Effector memory CD4-positive, alpha-beta T cell (primary cell): ENCODE measurements at regions not wholly inside any gene's neighbourhood (a gene's known extent, or its start where the extent isn't known, plus 50 kb on each side); places are given as distances from the start of the nearest gene placed in this dataset.

Experiments used
- DNase-seq, 3 donors: peaks; one replicate each; pipeline ENCODE4 v3.0.0-alpha.2; 2020
- H3K27ac ChIP-seq: 2 replicates; pipeline ENCODE4 v1.7.0; 2013; ENCODE audit warnings: mild to moderate bottlenecking, low read length, moderate library complexity; ENCODE audit not compliant: insufficient read depth, poor library complexity, severe bottlenecking
- H3K27me3 ChIP-seq: replicated peaks from 2 replicates; pipeline ENCODE4 v1.7.0; 2013; ENCODE audit warnings: mild to moderate bottlenecking, low read length; ENCODE audit not compliant: insufficient read depth, control insufficient read depth, poor library complexity, severe bottlenecking
- H3K36me3 ChIP-seq: 2 replicates; pipeline ENCODE4 v1.7.0; 2013; ENCODE audit warnings: mild to moderate bottlenecking, low read length, moderate library complexity; ENCODE audit not compliant: control insufficient read depth, insufficient read depth
- H3K4me1 ChIP-seq: 2 replicates; pipeline ENCODE4 v1.7.0; 2013; ENCODE audit warnings: low read length, mild to moderate bottlenecking; ENCODE audit not compliant: control insufficient read depth, insufficient read depth, poor library complexity, severe bottlenecking
- H3K4me3 ChIP-seq: 2 replicates; pipeline ENCODE4 v1.7.0; 2013; ENCODE audit warnings: low read length, low read depth, mild to moderate bottlenecking; ENCODE audit not compliant: insufficient read depth, poor library complexity, severe bottlenecking
- H3K9me3 ChIP-seq: 2 replicates; pipeline ENCODE4 v1.7.0; 2013; ENCODE audit warnings: mild to moderate bottlenecking, low read length, moderate library complexity; ENCODE audit not compliant: control insufficient read depth

DNA sequence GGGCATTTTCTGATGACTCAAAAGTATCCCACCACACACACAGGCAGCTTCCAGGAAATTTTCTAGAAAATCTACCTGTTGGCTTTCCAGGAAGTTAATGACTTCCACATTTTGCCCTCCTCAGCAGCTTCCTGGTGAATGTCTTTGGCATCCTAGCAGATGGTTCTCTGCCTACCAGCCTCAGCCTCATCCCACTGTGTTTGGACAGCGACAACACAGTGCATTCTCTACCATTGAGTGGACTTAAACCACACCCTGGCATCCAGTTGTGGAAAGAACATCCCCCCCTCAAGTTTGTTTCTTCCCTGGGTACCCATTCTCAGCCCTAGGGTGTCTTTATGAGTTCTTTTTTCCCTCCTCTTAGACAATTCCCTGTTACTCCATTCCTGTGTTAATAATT lies 50.8 kb upstream of the GADL1 start:
- DNase-seq, result no peak
- H3K36me3 ChIP-seq, result no peaks in the 10 kb centered on the region
- no peaks in the 10 kb centered on the region for H3K4me1 ChIP-seq
- H3K27ac ChIP-seq, result no peak overlapping the region
- H3K27me3 ChIP-seq, result no peaks in the 10 kb centered on the region
- H3K9me3 ChIP-seq, result no peaks in the 10 kb centered on the region
- no peak overlapping the region for H3K4me3 ChIP-seq

DNA sequence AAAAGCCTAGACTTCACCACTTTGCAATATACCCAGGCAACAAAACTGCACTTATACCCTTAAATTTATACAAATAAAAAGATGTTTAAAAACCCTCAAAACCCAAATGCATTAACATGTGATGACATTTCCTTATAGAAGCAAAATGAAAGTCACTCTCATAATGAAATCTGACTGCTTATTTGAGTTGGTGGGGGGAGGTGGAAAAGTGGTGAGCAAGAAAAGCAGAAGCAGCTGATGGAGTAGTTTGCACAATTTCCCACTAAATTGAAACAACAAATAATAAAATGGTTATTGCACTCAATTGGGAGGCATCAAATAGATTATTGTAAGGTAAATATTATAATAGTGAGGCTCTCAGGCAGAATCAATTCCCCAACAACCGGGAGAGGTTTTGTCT lies 54.0 kb upstream of the GADL1 start:
- H3K27ac ChIP-seq, result no peak overlapping the region
- H3K4me1 ChIP-seq, result no peaks in the 10 kb centered on the region
- H3K36me3 ChIP-seq, result no peaks in the 10 kb centered on the region
- H3K4me3 ChIP-seq, result no peak overlapping the region
- H3K27me3 ChIP-seq, result no peaks in the 10 kb centered on the region
- DNase-seq, result no peak
- no peaks in the 10 kb centered on the region for H3K9me3 ChIP-seq

DNA sequence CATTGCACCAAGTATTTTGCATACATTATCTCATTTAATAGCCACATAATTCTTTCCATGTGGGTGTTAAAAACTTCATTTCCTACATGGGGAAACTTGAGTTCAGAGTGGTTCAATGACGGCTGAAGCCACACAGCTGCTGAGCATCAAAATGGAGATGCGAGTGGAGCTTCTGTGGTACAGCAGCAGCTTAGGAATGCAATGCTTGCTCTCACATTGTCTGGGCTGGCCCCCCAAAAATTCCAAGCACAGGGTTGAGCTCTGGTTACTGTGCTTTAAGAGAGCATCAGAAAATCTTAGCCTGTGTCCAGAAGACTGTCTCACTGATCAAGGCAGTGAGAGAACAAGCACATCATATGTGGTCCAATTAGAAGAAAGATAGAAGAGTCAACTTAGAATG lies 57.4 kb upstream of the GADL1 start:
- no peak overlapping the region for H3K4me3 ChIP-seq

DNA sequence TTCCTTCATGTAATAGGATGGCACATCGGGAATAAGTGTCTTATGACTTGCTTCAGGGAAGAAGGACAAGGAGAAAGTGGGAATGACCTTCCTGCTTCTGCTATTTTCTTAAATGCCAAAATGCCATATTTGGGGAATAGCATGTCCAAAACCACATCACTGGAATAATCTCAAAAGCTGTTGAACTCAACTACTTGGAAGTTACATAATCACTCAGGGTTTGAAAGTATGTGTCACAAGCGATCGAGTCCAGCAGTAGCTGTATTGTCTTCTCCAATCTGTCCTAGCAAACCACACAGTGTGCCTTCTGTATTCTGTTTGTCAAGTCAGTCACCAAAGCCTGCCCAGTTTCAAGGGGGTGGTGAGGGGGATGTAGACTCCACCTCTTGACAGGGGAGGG lies 58.3 kb upstream of the GADL1 start:
- Histone ChIP-seq H3K27ac (no peak overlapping the region), H3K9me3 (no peaks in the 10 kb centered on the region), H3K4me3 (no peak overlapping the region), H3K36me3 (no peaks in the 10 kb centered on the region), H3K4me1 (no peaks in the 10 kb centered on the region), H3K27me3 (no peaks in the 10 kb centered on the region)
- no peak for DNase-seq

More for the DNA sequence above, 57.4 kb upstream of the GADL1 start:
- no peaks in the 10 kb centered on the region for H3K9me3 ChIP-seq
- no peaks in the 10 kb centered on the region for H3K27me3 ChIP-seq
- no peaks in the 10 kb centered on the region for H3K36me3 ChIP-seq
- no peak overlapping the region for H3K27ac ChIP-seq
- no peak for DNase-seq
- no peaks in the 10 kb centered on the region for H3K4me1 ChIP-seq

DNA sequence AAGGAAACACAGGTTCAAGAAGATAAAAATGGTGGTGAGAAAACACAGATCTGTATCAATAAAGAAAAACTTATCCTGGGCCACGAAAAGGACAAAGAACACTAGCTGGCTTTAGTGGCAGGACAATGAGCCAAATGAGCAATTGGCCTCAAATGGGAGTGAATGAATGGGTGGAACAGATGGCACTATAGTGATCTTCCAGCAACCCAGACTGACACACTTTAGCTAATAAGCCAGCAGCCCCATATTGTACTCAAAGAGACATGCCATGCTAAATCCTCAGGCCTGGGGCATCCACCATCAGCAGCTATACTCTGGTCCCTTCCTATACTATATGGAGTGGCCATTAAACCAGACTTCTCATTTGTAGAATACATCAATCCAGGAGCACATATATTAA lies 60.0 kb upstream of the GADL1 start:
- no peaks in the 10 kb centered on the region for H3K27me3 ChIP-seq
- DNase-seq, result no peak
- no peak overlapping the region for H3K27ac ChIP-seq
- H3K4me3 ChIP-seq, result no peak overlapping the region
- H3K9me3 ChIP-seq, result no peaks in the 10 kb centered on the region
- no peaks in the 10 kb centered on the region for H3K36me3 ChIP-seq
- H3K4me1 ChIP-seq, result no peaks in the 10 kb centered on the region

DNA sequence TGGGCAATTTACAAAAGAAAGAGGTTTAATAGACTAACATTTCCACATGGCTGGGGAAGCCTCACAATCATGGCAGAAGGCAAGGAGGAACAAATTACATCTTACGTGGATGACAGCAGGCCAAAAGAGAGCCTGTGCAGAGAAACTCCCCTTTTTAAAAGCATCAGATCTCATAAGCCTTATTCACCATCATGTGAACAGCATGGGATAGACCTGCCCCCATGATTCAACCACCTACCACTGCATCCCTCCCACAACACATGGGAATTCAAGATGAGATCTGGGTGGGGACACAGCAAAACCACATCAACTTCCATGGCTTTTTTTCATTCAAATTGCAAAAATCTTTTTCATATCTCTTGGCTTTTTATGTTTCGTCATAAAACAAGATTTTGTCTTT lies 67.6 kb upstream of the GADL1 start:
- H3K27me3 ChIP-seq, result no peaks in the 10 kb centered on the region
- H3K4me1 ChIP-seq, result no peaks in the 10 kb centered on the region
- H3K27ac ChIP-seq, result no peak overlapping the region
- no peak overlapping the region for H3K4me3 ChIP-seq
- H3K36me3 ChIP-seq, result no peaks in the 10 kb centered on the region
- no peaks in the 10 kb centered on the region for H3K9me3 ChIP-seq
- no peak for DNase-seq

DNA sequence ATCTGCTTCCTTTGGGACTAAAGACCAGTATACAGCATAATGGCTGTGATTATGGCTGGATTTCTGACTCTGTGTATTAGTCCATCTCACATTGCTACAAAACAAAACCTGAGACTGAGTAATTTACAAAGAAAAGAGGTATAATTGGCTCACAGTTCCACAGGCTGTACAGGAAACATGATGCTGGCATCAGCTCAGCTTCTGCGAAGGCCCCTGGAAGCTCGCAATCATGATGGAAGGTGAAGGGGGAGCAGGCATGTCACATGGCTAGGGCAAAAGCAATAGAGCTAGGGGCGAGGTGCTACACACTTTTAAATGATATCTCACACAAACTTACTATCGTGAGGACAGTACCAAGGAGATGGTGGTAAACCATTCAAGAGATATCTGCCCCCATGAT lies 68.0 kb upstream of the GADL1 start:
- H3K4me3 ChIP-seq, result no peak overlapping the region
- no peaks in the 10 kb centered on the region for H3K27me3 ChIP-seq
- H3K27ac ChIP-seq, result no peak overlapping the region
- H3K4me1 ChIP-seq, result no peaks in the 10 kb centered on the region
- H3K36me3 ChIP-seq, result no peaks in the 10 kb centered on the region
- no peak for DNase-seq
- no peaks in the 10 kb centered on the region for H3K9me3 ChIP-seq

DNA sequence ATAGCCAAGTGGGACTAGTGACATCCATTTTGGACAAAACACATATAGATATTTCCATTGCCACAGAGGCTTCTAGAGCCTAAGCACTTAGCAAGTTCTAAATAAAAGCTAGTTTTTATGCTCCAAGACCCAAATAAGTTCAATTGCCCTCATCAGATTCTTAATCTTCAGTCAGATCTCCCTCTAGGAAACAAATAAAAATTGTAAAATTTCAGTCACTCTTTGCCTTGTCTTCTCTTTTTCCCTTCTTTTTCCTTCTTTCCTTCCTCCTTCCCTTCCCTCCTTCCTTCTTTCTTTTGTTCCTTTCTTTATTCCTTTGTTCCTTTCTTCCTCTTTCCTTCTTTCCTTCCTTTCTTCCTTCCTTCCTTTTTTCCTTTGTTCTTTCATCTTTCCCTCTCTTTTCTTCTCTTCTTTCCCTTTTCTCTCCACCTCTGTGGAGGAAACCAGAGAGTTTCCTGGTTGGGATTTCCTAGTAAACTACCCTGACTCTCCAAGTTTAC lies 68.8 kb upstream of the GADL1 start:
- Histone ChIP-seq H3K9me3 (no peaks in the 10 kb centered on the region), H3K36me3 (no peaks in the 10 kb centered on the region), H3K4me1 (no peaks in the 10 kb centered on the region), H3K4me3 (no peak overlapping the region), H3K27me3 (no peaks in the 10 kb centered on the region), H3K27ac (no peak overlapping the region)
- DNase-seq, result no peak

DNA sequence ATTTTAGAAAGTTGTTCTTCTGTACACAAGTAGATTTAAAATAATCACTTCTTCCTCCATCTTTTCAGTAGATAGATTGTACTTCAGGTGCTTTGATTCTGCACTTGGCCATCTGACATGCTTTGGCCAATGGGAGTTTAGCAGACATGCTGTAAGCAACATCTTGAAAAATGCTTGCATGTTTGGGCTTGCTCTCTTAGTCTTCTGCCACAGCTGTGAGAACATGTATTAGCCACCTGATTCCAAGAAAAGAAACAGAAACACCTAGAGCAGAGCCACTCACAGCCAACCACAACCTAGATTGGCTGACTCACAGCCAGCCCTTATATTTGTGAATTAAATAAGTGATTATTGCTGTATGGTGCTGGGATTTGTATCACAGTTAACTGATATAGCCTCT lies 70.2 kb upstream of the GADL1 start:
- DNase-seq, result no peak
- no peaks in the 10 kb centered on the region for H3K27me3 ChIP-seq
- no peaks in the 10 kb centered on the region for H3K36me3 ChIP-seq
- H3K27ac ChIP-seq, result no peak overlapping the region
- H3K4me1 ChIP-seq, result no peaks in the 10 kb centered on the region
- no peak overlapping the region for H3K4me3 ChIP-seq
- no peaks in the 10 kb centered on the region for H3K9me3 ChIP-seq

DNA sequence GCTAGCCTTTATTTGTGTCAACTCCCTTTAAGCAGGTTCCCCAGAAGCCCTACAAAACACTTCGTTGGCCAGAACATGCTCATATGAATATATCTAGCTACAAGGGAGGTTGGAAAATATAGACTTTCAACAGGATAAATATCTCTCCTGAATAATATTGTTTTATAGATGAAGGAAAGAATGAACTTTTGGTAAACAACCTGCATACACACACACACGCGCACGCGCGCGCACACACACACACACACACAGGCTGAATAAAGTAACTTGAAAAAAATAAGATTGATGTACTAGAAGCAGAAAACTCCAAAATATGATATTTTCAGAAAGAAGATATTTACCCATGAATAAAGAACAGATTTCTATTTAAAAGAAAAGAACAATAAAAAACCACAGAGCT lies 72.4 kb upstream of the GADL1 start:
- H3K36me3 ChIP-seq, result no peaks in the 10 kb centered on the region
- no peaks in the 10 kb centered on the region for H3K9me3 ChIP-seq

DNA sequence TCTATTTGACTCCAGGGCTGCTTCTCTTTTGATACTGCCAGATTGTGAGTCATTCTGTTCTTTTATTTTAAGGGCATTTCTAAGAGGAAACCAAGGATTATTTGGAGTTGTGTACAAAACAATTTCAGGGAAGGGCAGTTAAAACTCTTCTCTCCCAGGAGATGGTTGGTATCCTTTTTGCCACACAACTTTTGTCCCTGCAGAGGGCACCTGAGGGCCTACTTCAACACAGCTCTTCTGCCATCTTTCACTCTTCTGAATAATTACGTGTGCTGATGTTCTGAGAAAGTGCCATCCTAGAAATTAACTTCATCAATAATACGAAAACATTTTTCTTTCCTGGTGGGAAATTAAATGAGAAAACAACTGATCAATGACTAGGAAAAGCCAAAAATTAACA lies 75.7 kb upstream of the GADL1 start:
- Histone ChIP-seq H3K27me3 (no peaks in the 10 kb centered on the region), H3K4me3 (no peak overlapping the region), H3K9me3 (no peaks in the 10 kb centered on the region), H3K36me3 (no peaks in the 10 kb centered on the region), H3K4me1 (no peaks in the 10 kb centered on the region), H3K27ac (no peak overlapping the region)
- no peak for DNase-seq

More for the DNA sequence above, 72.4 kb upstream of the GADL1 start:
- no peak overlapping the region for H3K4me3 ChIP-seq
- DNase-seq, result no peak
- H3K27ac ChIP-seq, result no peak overlapping the region
- H3K4me1 ChIP-seq, result no peaks in the 10 kb centered on the region
- H3K27me3 ChIP-seq, result no peaks in the 10 kb centered on the region
